Epithelial cell of prostate (primary cell): ENCODE measurements at regions not wholly inside any gene's neighbourhood (a gene's known extent, or its start where the extent isn't known, plus 50 kb on each side); places are given as distances from the start of the nearest gene placed in this dataset.
A peak's percentile ranks its signal among the peaks of the same experiment; 100 is the strongest.

Experiments used
- DNase-seq: peaks from one replicate; pipeline ENCODE4 v3.0.0-alpha.2; 2011; ENCODE audit warnings: low read depth, low spot score
- H3K27ac ChIP-seq: fragments of 450-650 bp; 2 replicates; pipeline ENCODE4 v1.5.1; 2017; ENCODE audit warnings: mild to moderate bottlenecking

DNA sequence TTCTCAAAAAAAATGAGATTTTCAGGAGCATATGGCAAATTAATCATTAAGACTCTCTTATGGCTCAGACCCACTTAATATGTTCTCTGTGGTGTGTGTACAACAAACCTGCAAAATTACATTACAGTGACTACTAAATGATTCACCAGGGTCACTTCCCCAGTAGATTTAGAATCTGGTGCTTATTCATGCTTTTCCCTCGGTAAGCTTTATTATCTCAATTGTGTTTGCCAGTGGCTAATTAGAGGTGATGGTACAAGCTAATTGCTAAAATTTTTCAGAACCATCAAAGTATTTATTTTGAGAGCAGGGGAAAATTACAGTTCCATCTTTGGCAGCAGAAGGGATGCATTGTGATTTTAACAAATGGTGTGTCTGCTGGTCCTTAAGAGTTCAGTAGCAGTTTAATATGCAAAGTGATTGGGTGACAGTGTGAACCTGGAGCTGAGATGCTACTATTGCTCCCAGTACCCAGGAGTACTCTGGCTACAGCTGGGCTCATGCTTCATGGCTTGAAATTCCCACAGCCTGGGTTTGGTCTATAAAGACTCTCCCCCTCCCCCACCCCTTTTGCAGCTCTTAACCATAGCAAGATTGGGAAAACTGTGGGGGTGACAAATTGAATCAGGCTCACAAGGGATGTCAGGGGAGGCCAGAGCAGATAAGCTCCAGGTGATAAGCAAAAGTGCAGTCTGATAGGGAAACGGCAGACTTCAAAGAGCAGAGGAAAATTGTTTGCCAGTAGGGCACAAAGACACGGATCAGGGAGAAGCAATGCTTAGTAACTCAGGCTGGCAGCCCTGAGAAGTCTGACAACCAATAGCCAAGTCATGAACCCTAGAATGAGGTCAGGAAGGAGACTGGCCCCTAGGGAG, 92.8 kb upstream of the RAD23B start:
- DNase-seq, result peak; percentile 12
- no peak overlapping the region for H3K27ac ChIP-seq

DNA sequence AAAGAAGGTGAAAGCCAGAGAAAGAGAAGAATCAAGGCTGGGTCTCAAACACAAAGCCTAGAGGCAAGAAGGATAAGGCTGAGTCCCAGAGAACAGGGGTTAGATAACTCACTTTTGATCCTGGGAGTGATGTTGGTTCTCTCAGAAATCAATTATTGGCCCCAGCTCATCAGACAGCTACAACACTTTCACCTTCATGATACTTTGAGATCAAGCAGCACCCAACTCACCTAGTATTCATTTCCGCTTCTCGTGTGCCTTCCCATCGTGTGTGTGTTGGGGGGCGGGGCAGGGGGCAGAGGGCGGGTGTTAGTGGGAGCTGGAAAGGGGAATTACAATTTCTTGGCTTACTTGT, 92.2 kb upstream of the RAD23B start:
- DNase-seq, result no peak
- H3K27ac ChIP-seq, result no peak overlapping the region

DNA sequence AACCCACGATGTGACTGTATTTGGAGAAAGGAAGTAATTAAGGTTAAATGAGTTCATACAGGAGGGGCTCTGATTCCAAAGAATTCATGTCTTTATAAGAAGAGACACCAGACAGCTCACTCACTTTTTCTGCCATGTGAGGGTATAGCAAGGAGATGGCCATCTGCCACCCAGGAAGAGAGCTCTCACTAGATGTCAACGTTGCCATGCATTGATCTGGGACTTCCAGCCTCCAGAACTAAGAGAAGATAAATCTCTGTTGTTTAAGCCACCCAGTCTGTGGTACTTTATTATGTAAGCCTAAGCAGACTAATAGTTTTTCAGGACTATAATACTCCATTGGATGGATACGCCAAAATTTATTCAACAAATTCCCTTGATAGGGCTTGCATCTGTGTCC, 89.8 kb upstream of the RAD23B start:
- no peak for DNase-seq

DNA sequence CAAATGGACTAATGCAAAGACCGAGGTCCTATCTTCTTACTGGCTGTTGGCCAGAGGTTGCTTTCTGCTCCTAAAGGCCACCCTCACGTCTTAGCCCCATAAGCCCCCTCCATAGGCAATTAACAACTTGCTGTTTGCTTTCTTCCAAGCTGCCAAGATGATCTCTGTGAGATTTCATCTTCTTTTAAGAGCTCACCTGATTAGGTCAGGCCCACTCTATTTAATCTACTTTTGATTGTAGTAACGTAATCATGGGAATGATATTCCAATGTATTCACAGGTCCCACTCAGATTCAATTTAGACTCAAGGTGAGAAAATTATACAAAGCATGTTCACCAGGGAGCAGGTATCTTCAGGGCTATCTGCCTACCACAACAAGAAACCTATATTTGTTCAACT, 84.4 kb upstream of the RAD23B start:
- no peak overlapping the region for H3K27ac ChIP-seq
- no peak for DNase-seq

More for the DNA sequence above, 89.8 kb upstream of the RAD23B start:
- H3K27ac ChIP-seq, result no peak overlapping the region

DNA sequence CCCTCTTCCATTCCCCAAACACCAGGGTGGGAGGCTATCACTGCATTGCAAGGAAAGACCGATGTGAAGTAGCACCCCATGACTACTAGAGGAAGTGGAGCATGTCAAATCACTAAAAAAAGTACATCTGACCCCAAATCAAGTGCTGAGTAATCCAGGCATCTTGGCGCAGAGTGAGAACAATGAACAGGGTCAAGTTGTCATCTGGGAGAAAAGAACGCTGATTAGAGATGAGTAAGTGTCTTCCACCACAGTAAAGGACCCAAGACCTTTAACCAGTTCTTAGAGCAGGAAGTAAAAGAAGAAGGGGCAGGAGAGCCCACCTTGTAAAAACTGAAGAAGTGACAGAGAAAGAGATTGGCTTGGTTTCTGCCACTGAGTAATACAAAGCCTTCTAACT, 75.0 kb upstream of the RAD23B start:
- DNase-seq, result no peak
- no peak overlapping the region for H3K27ac ChIP-seq

DNA sequence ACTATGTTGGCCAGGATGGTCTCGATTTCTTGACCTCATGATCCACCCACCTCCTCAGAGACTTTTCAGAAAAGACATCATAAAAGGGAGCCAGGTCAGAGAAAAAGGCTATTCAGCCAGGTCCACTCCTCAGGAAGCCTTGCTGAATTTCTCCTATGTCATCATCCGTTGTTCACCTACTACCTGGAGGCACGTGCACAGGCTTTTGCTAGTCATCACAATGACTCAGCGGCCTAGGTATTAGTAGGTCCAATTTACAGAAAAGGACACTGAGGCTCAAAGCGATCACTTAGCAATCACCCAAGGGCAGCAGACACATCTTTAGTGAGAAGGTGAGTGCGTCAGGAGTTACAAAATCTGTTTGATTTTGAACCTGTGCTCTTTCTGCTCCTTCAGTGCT, 72.3 kb upstream of the RAD23B start:
- no peak overlapping the region for H3K27ac ChIP-seq
- no peak for DNase-seq

DNA sequence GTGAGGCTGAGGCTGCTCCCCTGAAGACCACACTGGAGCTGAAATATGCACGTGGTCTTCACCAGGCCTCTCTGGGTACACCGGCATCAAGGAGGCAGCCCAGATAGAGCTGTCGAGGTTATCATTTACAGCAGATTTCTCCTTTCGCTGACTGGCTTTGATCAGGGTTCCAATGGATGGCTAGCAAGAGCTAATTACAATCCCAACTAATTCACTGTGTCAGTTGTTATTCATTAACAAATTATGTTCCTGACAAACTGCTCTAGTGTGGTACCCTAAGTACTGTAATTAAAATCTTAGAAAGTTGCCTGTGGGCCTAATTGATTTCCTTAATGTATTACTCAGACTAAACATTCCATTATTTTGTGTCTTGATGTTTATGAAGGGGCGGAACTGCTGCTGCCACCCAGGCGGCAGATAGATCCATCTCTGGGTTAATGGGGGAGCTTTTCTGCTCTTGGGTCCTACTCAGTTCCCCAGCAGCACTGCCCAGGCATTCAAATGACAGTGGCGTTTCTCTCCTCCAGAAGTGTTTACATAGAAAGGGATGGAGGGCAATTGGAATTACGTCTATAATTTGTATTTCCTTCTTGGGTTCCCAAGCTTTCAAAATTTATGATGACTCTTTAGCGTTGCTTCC, 71.7 kb upstream of the RAD23B start:
- DNase-seq, result no peak

DNA sequence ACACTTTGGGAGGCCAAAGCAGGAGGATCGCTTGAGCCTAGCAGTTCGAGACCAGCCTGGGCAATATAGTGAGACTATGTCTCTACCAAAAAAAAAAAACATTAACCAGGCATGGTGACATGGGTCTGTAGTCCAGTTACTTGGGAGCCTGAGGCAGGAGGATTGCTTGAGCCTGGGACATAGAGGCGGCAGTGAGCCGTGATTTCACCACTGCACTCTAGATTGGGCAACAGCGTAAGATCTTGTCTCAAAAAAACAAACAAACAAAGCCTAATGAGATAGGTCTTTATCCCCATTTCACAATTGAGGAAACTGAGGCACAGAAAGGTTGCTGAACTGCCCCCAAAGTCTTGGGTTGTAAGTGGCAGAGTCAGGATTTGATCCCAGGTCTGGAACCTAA, 70.5 kb upstream of the RAD23B start:
- DNase-seq, result no peak
- peak overlapping the region; percentile 64 for H3K27ac ChIP-seq

More for the DNA sequence above, 71.7 kb upstream of the RAD23B start:
- no peak overlapping the region for H3K27ac ChIP-seq

DNA sequence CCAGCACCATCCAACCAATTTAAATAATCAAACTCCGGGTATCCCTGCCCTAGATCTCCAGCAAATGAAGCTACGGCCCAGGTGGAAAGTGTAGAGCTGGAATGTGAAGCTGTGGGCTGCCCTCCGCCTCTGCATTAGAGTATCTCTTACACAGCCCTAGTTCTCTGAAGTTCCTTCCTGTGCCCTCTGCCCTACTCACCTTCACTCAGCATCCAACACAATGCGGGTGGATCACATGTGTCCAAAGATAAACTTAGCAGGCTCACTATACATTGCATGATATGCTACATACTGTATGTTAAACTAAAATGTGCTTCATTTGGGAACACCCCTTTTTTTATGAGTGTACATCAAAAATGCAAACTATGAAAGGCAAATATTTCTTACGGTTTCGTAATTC, 70.0 kb upstream of the RAD23B start:
- H3K27ac ChIP-seq, result peak overlapping the region; percentile 64
- no peak for DNase-seq

DNA sequence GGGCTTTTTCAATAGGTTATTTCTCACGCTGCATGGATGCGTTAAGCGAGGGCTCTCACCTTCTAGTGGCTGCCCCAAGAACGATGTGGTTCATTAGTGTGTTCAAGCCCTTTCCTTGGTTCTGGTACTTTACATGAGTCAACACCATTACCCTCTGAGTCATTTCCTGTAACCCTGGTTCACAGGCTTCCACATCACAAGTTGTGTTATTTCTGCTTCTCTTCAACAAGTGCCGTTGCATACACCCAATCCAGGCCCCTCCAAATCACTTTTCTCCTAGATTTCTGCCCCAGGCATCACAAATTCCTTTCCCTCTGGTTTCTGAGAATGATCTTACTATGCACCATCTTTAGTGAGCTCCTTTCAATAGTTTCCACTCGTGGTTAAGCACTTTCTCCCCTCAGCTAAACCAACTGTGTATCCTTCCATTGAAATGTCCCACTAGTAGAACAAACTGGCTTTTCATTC, 69.5 kb upstream of the RAD23B start:
- H3K27ac ChIP-seq, result peak overlapping the region; percentile 64
- peak; percentile 64 for DNase-seq

DNA sequence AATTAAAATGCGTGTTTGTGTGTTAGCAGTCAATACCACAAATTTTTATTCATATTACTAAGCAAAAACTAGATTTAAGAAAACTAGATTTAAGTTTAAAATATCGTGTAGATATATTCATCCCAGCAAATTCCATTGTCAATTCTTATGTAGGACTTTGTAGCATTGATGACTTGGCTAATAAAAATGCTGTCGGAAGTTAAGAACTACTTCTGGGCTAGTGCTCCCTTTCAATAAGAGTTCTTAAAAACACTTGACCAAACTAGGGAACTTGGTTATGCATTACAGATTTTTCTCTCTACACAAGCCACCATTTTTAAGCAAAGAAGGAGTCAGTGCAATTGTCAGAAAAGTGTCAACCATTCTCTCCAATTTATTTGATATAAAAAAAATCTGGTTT, 68.7 kb upstream of the RAD23B start:
- no peak for DNase-seq
- peak overlapping the region; percentile 64 for H3K27ac ChIP-seq

DNA sequence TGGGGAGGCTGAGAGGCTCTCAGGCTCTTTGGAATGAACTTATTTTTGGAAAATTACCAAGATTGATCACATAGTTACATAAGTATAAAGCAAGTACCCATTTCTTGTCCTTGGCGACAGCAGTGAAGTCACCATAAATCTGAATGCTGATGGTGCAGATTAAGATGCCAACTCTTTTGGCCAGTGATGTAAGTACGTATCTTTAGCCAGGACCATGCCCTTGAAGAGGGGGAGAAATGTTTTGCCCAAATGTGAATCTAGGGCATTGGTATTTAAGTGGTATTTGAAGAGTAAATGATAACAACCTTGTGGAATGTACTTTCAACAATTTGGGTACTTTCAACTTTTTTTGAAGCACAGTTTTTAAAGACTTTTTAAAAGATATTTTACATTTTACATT, 68.2 kb upstream of the RAD23B start:
- DNase-seq, result no peak
- no peak overlapping the region for H3K27ac ChIP-seq

DNA sequence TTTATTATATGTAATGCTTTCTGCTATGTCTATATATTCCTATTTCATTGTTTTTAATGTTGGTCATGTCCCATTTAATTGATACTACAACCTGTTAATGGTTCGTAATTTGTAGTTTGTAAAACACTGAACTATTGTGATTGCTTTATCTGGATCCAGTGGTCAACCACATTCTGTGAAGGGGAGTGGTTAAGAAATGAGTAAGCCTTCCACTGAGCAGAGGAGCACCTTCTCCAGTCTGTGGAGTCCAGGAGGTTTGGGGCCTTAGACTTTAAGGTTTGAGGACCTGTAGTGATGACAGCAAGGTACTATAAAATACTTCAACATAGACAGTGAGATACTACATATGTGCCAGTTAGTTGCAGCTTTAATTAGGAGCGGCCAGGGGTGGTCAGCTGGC, 67.7 kb upstream of the RAD23B start:
- H3K27ac ChIP-seq, result no peak overlapping the region
- no peak for DNase-seq

DNA sequence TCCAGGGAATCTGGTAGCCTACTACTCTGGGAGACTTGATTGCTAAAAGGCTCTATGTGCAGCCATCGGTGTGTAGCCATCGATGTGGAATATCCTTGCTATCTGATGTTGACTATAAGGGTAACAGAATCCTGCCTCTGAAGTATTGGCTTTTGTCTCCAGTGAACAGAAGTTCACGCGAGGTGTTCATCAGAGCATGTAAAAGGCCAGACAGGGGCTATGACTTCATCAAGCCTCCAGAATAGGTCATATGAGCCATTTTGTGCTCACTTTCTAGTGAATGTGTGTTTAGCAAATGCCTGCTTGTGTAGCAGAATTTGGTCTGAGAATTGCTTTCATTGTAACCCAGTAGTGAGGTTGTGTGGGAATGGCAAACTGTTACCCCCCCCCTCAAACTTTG, 66.8 kb upstream of the RAD23B start:
- DNase-seq, result no peak
- no peak overlapping the region for H3K27ac ChIP-seq

DNA sequence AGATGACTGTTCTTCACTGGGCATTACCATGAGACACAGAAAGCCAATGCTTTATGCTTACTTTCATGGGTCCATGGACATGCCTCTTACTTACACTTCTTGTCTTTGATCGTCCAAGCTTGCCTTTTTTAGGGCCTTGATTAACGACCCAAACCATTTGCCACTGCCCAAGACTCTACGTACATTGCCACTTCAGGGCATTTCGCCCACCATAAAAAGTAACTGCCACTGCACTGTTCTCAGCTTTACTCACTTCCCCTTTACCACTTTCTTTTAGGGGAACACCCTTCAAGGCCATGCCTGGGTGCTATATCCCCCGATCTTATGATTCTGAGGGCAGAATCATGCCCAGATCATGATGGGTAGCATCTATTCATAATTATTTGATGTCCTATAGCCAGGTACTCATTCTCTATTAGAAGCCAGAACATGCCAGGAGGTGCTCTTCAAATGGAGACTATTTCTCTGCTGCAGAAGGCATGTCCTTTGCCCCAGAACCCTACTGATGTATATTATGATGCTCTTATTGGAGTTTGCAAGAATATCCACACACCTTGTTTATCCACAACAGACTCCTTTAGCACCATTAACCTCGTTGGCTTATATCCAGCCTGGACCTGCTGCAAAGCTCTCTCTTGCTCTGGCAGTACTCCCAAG, 64.1 kb upstream of the RAD23B start:
- no peak overlapping the region for H3K27ac ChIP-seq
- no peak for DNase-seq

DNA sequence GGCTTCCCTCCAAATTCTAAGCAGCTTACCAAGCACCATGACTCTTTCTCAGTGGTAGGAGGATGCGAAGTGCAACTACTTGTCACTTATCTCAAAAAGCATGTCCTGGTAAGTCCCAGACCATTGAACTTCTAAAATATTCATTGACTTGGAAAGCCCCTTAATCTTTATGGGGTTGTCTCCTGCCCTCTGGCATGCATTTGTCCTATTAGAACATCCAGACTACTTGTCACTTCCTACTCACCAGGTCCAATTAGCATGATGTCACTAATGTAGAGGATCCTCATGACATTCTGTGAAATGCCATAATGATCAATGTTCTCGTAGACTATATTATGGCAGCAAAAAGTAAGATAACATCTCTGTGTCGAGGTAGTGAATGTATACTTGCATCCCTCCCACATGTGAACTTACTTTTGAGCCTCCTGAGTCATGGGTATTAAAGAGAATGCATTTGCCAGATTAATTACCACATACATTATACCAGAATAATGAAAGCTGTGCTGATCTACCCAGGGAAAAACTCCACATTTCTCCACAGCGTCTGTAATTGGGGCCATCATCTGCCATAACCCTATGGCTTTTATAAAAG, 63.5 kb upstream of the RAD23B start:
- no peak for DNase-seq
- H3K27ac ChIP-seq, result no peak overlapping the region

DNA sequence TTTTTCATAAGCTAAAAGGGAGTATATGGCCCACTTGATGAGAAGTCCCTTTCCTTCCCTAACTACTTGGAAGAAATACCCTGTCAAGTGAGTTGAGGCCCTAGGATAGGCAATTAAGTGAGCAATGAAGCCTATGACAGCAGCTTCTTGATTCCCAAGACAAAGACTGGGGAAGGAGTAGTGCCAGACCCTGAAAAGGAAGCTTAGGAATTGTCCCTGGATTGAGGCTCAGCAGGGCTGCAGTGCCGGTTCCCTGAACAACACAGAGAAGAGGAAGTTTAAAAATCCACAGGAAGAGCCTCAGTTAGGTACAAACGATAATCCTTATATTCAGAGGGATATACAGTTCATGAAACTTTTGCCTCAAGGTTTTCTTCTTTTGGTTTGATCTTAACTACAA, 61.8 kb upstream of the RAD23B start:
- H3K27ac ChIP-seq, result no peak overlapping the region
- DNase-seq, result no peak

DNA sequence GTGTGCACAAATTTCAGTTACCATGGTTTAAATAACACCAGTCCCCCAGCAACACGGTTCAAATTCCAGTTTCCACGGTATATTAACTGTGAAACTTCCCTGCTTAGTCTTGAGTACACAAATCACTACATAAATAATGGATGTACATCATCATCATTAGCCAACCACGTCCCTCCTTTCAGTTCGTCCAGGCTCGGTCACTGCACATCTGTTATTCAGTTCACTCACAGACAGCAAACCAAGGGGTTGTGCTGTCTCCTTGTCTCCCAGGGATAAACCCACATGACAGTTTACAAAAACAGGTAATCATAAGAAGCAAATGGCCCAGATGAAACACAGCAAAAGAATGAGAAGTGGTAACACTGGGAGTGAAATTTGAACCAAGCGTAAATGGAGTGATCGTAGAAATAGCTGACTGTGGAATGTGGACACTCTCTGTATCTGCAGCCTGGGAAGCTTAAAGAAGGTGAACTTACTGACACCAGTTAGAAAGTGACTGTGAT, 61.0 kb upstream of the RAD23B start:
- no peak for DNase-seq
- H3K27ac ChIP-seq, result no peak overlapping the region

DNA sequence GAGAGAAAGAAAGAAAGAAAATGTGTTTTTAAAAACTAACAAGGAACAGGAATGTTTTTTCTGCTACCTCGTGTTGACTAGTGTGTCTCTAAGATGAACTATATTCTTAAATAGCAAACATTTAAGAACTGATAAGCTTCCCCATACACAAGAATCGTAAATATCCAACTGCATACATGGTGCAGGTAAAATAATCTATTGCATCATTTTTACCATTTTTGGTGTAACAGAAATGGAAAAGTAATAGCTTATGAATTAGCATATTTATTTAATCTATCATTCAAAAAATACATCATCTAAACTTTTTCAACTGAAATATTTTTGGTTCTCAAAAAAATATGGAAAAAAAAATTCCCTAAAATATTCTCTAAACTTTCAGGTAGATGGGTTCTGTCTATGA, 59.7 kb upstream of the RAD23B start:
- no peak overlapping the region for H3K27ac ChIP-seq
- no peak for DNase-seq

DNA sequence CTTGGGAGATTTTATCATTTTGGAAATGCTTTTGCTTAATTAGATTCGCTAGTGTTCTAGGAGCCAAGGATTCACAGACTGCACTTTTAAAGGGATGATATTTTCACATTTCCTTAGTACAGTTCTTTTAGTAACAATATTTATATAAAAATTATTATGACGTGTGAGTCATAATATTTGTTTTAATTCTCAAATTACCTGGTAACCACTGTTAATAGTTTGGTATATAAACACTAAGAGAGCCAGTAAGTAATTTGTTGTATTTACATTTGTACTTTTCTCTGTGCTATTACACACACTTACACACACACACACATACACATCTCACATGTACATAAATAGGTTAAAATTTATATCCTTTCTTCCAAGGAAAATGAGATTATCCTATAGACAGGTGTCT, 58.8 kb upstream of the RAD23B start:
- no peak overlapping the region for H3K27ac ChIP-seq
- no peak for DNase-seq

DNA sequence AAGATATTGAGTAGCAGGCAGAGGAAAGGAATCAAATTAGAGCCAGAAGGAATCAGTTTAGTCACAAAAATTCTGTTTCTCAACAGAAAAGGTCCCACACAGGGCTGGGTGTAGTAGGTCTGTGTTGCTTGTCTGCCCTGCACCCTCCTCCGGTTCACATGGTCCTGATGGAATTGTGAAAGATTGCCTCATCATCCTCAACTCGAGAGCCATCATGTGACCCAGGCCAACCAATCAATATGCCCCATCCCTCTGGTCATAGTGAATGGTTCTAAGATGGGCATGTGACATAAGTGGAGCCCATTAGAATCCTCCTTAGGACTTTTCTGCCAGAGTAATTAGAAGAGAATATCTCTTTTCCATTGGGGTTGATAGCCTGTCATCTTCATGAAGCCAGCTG, 56.7 kb upstream of the RAD23B start:
- DNase-seq, result no peak
- H3K27ac ChIP-seq, result no peak overlapping the region
